ENCODE measurements at regions not wholly inside any gene's neighbourhood (a gene's known extent, or its start where the extent isn't known, plus 50 kb on each side); places are given as distances from the start of the nearest gene placed in this dataset.

DNA sequence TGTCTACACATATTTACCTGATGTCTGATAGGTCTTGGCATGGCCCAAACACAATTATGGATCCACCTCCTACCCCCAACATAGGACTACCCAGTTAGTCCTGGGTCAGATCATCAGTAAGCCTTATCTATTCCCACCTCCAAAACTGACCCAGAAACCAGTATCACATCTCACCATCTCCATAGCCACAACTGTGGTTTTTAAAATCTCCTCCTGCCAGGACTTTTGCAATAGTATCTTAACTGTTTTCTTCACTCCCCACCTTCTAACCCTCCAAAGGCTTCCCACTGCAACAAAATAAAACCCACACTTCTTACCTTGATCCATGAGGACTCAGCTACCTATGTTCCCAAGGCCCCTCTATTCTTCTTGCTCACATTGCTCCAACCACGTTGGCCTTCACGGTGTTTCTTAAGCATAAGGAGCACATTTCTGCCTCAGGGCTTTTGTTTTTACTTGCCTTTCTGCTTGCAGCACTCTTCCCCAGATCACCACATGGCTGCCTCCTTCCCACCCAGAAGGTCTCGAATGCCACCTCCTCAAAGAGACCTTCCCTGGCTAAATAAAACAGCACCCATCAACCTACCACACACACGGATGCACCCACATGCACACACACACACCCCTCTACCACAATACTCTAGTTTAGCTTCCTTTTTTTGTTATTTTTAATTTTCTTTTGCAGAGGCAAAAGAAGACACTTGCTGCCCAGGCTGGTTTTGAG lies 125.9 kb upstream of the SLC1A4 start:
- Histone ChIP-seq H4K5ac (ENCODE audit: low read depth, low read length) (no peak overlapping the region), H2BK15ac (ENCODE audit: low read depth, low read length) (no peak overlapping the region), H2BK120ac (ENCODE audit: low read depth, low read length) (no peak overlapping the region), H3K9me3 (ENCODE audit: control insufficient read depth, insufficient read depth, low read length) (peaks cover 6% of the 10 kb centered on the region; the same call in 1 of the 2 replicates), H2AFZ (replicated peaks; ENCODE audit: low read length, poor library complexity) (no peak overlapping the region), H3K9me1 (ENCODE audit: insufficient read depth, low read length) (peaks cover 8% of the 10 kb centered on the region), H3K27me3 (ENCODE audit: control insufficient read depth, insufficient read depth, low read length) (peaks cover 24% of the 10 kb centered on the region), H3K27ac (ENCODE audit: insufficient read depth, low read length) (no peak overlapping the region), H3K4me1 (ENCODE audit: control insufficient read depth, insufficient read depth, low read length) (peaks cover 25% of the 10 kb centered on the region), H3K79me1 (ENCODE audit: low read depth in 1 of 2, low read length in 2 of 2) (no peaks in the 10 kb centered on the region), H4K20me1 (ENCODE audit: insufficient read depth, low read length) (peaks cover 18% of the 10 kb centered on the region; the same call in 1 of the 2 replicates), H2BK5ac (ENCODE audit: low read depth, low read length, poor library complexity, severe bottlenecking) (no peak overlapping the region), H4K8ac (ENCODE audit: low read depth in 2 of 2, low read length in 2 of 2) (no peak overlapping the region), H3K36me3 (ENCODE audit: control insufficient read depth, insufficient read depth, low read length) (no peaks in the 10 kb centered on the region), H3K23ac (ENCODE audit: low read depth, low read length) (no peak overlapping the region), H4K91ac (ENCODE audit: insufficient read depth, low read depth, low read length) (no peak overlapping the region), H3K9ac (ENCODE audit: low read depth, low read length) (no peak overlapping the region), H3K56ac (ENCODE audit: extremely low read depth, insufficient read depth, low read length) (no peak overlapping the region), H3K14ac (replicated peaks; ENCODE audit: low read depth, low read length) (no peak overlapping the region), H2AK5ac (ENCODE audit: low read depth, low read length) (no peak overlapping the region), H2BK20ac (ENCODE audit: low read depth, low read length) (no peak overlapping the region), H3K4me3 (ENCODE audit: insufficient read depth, low read depth, low read length) (no peak overlapping the region), H2AK9ac (replicated peaks; ENCODE audit: low read depth, low read length, poor library complexity) (no peak overlapping the region), H3K18ac (ENCODE audit: low read depth, low read length) (no peak overlapping the region), H3K4ac (ENCODE audit: low read depth, low read length) (no peak overlapping the region), H3K4me2 (ENCODE audit: low read depth, low read length) (no peak overlapping the region)
- CTCF ChIA-PET: interaction anchor here (1.2 to 2.1 kb wide), 2 partner anchors 212 to 217 kb away, joined by 4 to 6 read pairs; no protein-coding TSS in a partner anchor
- intact Hi-C loops (cut with micrococcal nuclease): loop anchor here (10.0 kb wide), 1 partner anchor 718 kb away; the partner anchor contains the start of gene PELI1
- no TSS peak for BruUV-seq (replicated peaks)
- POLR2A ChIA-PET (ENCODE audit: unreplicated experiment): interaction anchor here (0.9 kb wide), 1 partner anchor 212 kb away, joined by 5 read pairs; no protein-coding TSS in a partner anchor
- dilution Hi-C loops (cut with HindIII; ENCODE audit: low sequenced_read_pairs, unreplicated experiment): no loop called here
- ATAC-seq (ENCODE audit: low read depth) (no peak), DNase-seq (no peak)
- in situ Hi-C loops (cut with MboI; ENCODE audit: low sequenced_read_pairs): loop anchor here (5.0 kb wide), 2 partner anchors 111 to 231 kb away; no protein-coding TSS in a partner anchor
- WGBS, 2 experiments (ENCODE audit: extremely low coverage in 2 of 2, insufficient read length in 1 of 2): 100% methylated on average over 2 of the region's 4 CpGs; no CpG with 5 or more reads in 1 of the 2 experiments
- no peak for TF ChIP-seq RAD21 (IDR thresholded peaks at IDR 0.05; ENCODE audit: low read length)
- TF ChIP-seq BHLHE40 (IDR thresholded peaks at IDR 0.05; ENCODE audit: low read depth, low read length): no peak
- TF ChIP-seq NFE2L2 (IDR thresholded peaks at IDR 0.05; ENCODE audit: low read depth, low read length): no peak
- no peak for TF ChIP-seq FOS (IDR thresholded peaks at IDR 0.05; ENCODE audit: low read depth, low read length)
- TF ChIP-seq, protein P1, sequence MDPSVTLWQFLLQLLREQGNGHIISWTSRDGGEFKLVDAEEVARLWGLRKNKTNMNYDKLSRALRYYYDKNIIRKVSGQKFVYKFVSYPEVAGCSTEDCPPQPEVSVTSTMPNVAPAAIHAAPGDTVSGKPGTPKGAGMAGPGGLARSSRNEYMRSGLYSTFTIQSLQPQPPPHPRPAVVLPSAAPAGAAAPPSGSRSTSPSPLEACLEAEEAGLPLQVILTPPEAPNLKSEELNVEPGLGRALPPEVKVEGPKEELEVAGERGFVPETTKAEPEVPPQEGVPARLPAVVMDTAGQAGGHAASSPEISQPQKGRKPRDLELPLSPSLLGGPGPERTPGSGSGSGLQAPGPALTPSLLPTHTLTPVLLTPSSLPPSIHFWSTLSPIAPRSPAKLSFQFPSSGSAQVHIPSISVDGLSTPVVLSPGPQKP (IDR thresholded peaks at IDR 0.05; ENCODE audit: borderline replicate concordance, low read depth, low read length): no peak
- TF ChIP-seq, protein P2, sequence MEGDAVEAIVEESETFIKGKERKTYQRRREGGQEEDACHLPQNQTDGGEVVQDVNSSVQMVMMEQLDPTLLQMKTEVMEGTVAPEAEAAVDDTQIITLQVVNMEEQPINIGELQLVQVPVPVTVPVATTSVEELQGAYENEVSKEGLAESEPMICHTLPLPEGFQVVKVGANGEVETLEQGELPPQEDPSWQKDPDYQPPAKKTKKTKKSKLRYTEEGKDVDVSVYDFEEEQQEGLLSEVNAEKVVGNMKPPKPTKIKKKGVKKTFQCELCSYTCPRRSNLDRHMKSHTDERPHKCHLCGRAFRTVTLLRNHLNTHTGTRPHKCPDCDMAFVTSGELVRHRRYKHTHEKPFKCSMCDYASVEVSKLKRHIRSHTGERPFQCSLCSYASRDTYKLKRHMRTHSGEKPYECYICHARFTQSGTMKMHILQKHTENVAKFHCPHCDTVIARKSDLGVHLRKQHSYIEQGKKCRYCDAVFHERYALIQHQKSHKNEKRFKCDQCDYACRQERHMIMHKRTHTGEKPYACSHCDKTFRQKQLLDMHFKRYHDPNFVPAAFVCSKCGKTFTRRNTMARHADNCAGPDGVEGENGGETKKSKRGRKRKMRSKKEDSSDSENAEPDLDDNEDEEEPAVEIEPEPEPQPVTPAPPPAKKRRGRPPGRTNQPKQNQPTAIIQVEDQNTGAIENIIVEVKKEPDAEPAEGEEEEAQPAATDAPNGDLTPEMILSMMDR (conservative IDR thresholded peaks at IDR 0.05; ENCODE audit: low read depth, low read length): no peak
- no peak for TF ChIP-seq MAZ (IDR thresholded peaks at IDR 0.05; ENCODE audit: borderline replicate concordance, low read depth, low read length)
- no peak for TF ChIP-seq SMC3 (IDR thresholded peaks at IDR 0.05; ENCODE audit: low read depth, low read length)
- no peak for TF ChIP-seq MAFK (IDR thresholded peaks at IDR 0.05; ENCODE audit: low read depth, low read length)
- TF ChIP-seq CEBPB (IDR thresholded peaks at IDR 0.05; ENCODE audit: low read depth, low read length): no peak
- no peak for TF ChIP-seq MXI1 (IDR thresholded peaks at IDR 0.05; ENCODE audit: borderline replicate concordance, low read depth, low read length)
- TF ChIP-seq RFX5 (IDR thresholded peaks at IDR 0.05; ENCODE audit: low read depth, low read length): no peak
- no peak for TF ChIP-seq POLR2A (IDR thresholded peaks at IDR 0.05; ENCODE audit: low read depth, low read length)
- TF ChIP-seq, protein P3, sequence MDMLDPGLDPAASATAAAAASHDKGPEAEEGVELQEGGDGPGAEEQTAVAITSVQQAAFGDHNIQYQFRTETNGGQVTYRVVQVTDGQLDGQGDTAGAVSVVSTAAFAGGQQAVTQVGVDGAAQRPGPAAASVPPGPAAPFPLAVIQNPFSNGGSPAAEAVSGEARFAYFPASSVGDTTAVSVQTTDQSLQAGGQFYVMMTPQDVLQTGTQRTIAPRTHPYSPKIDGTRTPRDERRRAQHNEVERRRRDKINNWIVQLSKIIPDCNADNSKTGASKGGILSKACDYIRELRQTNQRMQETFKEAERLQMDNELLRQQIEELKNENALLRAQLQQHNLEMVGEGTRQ (IDR thresholded peaks at IDR 0.05; ENCODE audit: low read depth, low read length): no peak
- no peak for TF ChIP-seq CHD1 (IDR thresholded peaks at IDR 0.05; ENCODE audit: low read depth, low read length)

All from IMR-90 (cell line).